SJSA1 (cell line): ENCODE measurements at regions not wholly inside any gene's neighbourhood (a gene's known extent, or its start where the extent isn't known, plus 50 kb on each side); places are given as distances from the start of the nearest gene placed in this dataset.
"Not testable (repeated sequence)": the region's sequence is repeated elsewhere in the genome, so short reads cannot be mapped to it uniquely, and the experiment has no call there.

ENCODE experiments used
- DNase-seq, 2 experiments: peaks; one replicate each; pipeline ENCODE4 v3.0.0-alpha.2; 2015 to 2020; ENCODE audit warnings: low spot score in 2 of 2, low read depth in 1 of 2
- H3K27ac ChIP-seq: fragments of 250-450 bp; sonication (Bioruptor Pico); 2 replicates; pipeline ENCODE4 v1.5.1; 2020; ENCODE audit warnings: mild to moderate bottlenecking, moderate library complexity
- H3K27me3 ChIP-seq: fragments of 250-450 bp; sonication (Bioruptor Pico); replicated peaks from 2 replicates; pipeline ENCODE4 v1.5.1; 2020; ENCODE audit warnings: mild to moderate bottlenecking, moderate library complexity
- H3K36me3 ChIP-seq: fragments of 250-450 bp; sonication (Bioruptor Pico); 2 replicates; pipeline ENCODE4 v1.5.1; 2020; ENCODE audit warnings: mild to moderate bottlenecking
- H3K4me1 ChIP-seq: fragments of 250-450 bp; sonication (Bioruptor Pico); replicated peaks from 2 replicates; pipeline ENCODE4 v1.6.1; 2021; ENCODE audit warnings: mild to moderate bottlenecking
- H3K4me3 ChIP-seq: fragments of 250-450 bp; sonication (Bioruptor Pico); 2 replicates; pipeline ENCODE4 v1.5.1; 2020; ENCODE audit warnings: mild to moderate bottlenecking
- H3K9me3 ChIP-seq: fragments of 250-450 bp; sonication (Bioruptor Pico); replicated peaks from 2 replicates; pipeline ENCODE4 v1.5.1; 2020; ENCODE audit warnings: mild to moderate bottlenecking

GRCh38 chr20:4434681-4435080 is 185.6 kb upstream of the ADRA1D start:
- H3K27ac ChIP-seq: no peak overlapping the region
- H3K4me3 ChIP-seq: no peak overlapping the region
- H3K36me3 ChIP-seq: no peaks in the 10 kb centered on the region
- DNase-seq: no peak
- no peaks in the 10 kb centered on the region for H3K9me3 ChIP-seq
- peaks cover 20% of the 10 kb centered on the region for H3K4me1 ChIP-seq
- H3K27me3 ChIP-seq: no peaks in the 10 kb centered on the region

- peaks cover 20% of the 10 kb centered on the region for H3K4me1 ChIP-seq
Observed at GRCh38 chr20:4431446-4431845, 182.4 kb upstream of the ADRA1D start.

GRCh38 chr20:4430826-4431225 is 181.7 kb upstream of the ADRA1D start:
- not testable (repeated sequence) for H3K9me3 ChIP-seq, H3K27ac ChIP-seq, H3K27me3 ChIP-seq, DNase-seq, H3K36me3 ChIP-seq, H3K4me3 ChIP-seq
- H3K4me1 ChIP-seq: peaks cover 15% of the 10 kb centered on the region

More at GRCh38 chr20:4431446-4431845, 182.4 kb upstream of the ADRA1D start:
- H3K9me3 ChIP-seq: no peaks in the 10 kb centered on the region
- no peaks in the 10 kb centered on the region for H3K27me3 ChIP-seq
- no peak overlapping the region for H3K4me3 ChIP-seq
- H3K36me3 ChIP-seq: no peaks in the 10 kb centered on the region
- DNase-seq: no peak
- H3K27ac ChIP-seq: no peak overlapping the region

DNA sequence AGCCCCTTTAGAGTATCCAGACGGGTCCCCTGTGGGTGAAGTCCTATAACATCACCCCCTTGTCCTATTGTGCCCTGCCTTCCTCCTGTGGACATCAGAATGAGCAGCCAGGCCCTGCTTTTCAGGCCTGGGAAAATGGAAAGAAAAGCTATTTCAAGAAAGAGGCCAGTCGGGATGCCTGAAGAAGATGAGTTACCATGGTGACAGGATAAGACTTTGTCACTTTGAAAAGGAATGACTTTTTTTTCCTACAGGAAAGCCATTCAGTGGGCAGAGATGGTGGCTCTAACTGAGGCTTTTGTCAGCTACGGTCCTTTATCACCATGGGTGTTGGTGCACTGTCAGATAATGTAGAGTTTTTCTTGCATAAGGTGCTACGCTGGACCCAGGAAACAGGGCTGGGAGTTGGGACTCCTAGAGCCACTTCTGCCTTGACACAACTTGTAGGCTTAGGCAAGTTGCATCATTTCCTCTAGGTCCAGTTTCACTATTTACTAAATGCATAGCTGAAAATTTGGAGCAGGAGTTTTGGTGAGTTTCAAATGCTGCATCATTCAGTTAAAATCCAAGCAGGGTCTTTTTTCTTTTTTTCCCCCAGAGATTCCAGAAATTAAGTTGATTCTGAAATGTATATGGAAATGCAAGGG is 179.0 kb upstream of the ADRA1D start:
- no peak for DNase-seq

DNA sequence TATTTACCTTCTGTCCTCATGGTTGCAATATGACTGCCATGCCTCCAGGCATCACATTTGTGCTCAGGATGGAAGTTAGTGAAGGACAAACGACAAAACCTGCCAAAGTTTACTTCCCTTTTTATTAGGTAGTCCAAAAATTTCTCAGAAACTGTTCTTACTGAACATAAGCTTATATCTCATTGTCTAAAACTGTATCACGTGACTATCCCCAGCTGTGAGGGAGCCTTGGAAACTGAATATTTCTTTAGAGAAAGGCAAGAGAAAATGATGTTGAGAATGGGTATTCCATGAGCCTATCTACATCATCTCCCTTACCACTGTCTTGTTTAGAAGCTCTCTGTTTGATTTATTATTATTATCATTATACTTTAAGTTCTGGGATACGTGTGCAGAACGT is 169.1 kb upstream of the ADRA1D start:
- H3K9me3 ChIP-seq: no peaks in the 10 kb centered on the region
- H3K36me3 ChIP-seq: no peaks in the 10 kb centered on the region
- H3K4me1 ChIP-seq: no peaks in the 10 kb centered on the region
- no peak overlapping the region for H3K4me3 ChIP-seq
- no peak overlapping the region for H3K27ac ChIP-seq
- H3K27me3 ChIP-seq: no peaks in the 10 kb centered on the region
- no peak for DNase-seq

More for the DNA sequence above, 179.0 kb upstream of the ADRA1D start:
- Histone ChIP-seq H3K4me1 (no peaks in the 10 kb centered on the region), H3K4me3 (no peak overlapping the region), H3K27ac (no peak overlapping the region), H3K36me3 (no peaks in the 10 kb centered on the region), H3K27me3 (no peaks in the 10 kb centered on the region), H3K9me3 (no peaks in the 10 kb centered on the region)

GRCh38 chr20:4415281-4415680 is 166.2 kb upstream of the ADRA1D start:
- H3K4me1 ChIP-seq: no peaks in the 10 kb centered on the region
- no peaks in the 10 kb centered on the region for H3K27me3 ChIP-seq
- no peaks in the 10 kb centered on the region for H3K36me3 ChIP-seq
- DNase-seq: no peak
- no peak overlapping the region for H3K4me3 ChIP-seq
- H3K9me3 ChIP-seq: no peaks in the 10 kb centered on the region
- H3K27ac ChIP-seq: no peak overlapping the region

GRCh38 chr20:4413314-4414049 is 164.4 kb upstream of the ADRA1D start:
- Histone ChIP-seq H3K9me3 (no peaks in the 10 kb centered on the region), H3K27me3 (no peaks in the 10 kb centered on the region), H3K27ac (no peak overlapping the region), H3K4me1 (no peaks in the 10 kb centered on the region), H3K4me3 (no peak overlapping the region), H3K36me3 (no peaks in the 10 kb centered on the region)
- no peak for DNase-seq

DNA sequence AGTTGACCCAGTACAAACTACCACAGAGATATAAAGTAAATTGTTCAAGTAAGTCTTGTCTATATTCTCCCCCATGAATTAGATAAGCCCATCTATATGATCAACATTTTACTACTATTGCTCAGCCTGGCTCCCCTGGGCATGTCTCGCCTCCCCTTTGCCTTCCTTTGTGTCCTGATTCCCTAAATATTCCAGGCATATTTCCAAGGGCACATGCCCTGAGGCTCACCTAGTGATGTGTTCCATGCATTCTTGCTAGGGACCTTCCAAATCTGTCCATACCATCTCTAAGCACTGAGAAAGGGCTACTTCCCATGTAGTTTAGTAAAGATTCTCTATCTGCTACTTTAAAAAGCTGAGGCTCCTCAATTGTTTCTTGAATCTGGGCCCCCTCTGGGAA is 163.1 kb upstream of the ADRA1D start:
- Histone ChIP-seq H3K9me3 (no peaks in the 10 kb centered on the region), H3K27me3 (no peaks in the 10 kb centered on the region), H3K4me1 (peaks cover under 1% of the 10 kb centered on the region; the same call in 1 of the 2 replicates), H3K4me3 (no peak overlapping the region), H3K27ac (no peak overlapping the region), H3K36me3 (no peaks in the 10 kb centered on the region)
- DNase-seq: no peak

DNA sequence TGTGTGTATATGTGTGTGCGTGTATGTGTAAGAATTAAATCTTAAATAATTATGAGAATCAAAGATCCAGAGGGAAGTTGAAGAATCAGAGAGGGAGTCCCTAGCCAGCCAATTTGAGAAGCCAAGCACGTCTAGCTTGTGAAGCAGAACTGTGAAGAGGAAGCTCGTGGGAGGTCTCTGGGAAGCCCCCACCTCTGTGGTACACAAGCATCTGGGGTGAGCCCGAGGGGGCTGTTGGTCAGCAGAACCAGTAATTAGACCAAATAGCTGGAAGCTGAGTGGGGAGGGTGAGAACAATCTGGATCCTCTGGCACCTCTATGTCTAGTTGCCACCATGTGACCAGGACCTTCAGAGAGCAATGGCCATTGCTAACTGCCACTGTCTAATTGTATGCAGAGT is 162.7 kb upstream of the ADRA1D start:
- no peaks in the 10 kb centered on the region for H3K9me3 ChIP-seq
- peaks cover 6% of the 10 kb centered on the region for H3K4me1 ChIP-seq

DNA sequence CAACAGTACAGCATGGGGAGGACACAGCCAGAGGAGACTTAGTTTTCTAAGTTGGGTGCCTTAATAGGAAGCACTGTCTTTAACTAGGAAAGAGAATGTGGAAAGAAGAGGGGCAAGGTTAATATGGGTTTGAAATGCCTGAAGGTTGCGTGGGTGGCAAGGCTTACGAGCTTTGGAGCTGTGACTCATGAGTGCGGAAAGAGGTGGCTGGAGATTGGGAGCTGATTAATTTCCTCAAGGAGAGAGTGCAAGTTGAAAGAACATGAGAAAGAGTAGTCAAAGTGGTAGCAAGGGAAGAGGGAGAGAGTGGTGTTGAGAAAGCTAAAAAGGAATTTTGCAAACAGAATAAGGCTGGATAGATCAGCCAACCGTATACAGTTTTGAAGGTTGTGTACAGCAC is 157.5 kb upstream of the ADRA1D start:
- Histone ChIP-seq H3K9me3 (no peaks in the 10 kb centered on the region), H3K4me1 (peaks cover 13% of the 10 kb centered on the region), H3K36me3 (no peaks in the 10 kb centered on the region), H3K27me3 (no peaks in the 10 kb centered on the region), H3K4me3 (no peak overlapping the region), H3K27ac (no peak overlapping the region)
- DNase-seq: peak in 1 of 2 experiments; percentile 27

More for the DNA sequence above, 162.7 kb upstream of the ADRA1D start:
- DNase-seq: no peak
- Histone ChIP-seq H3K27me3 (no peaks in the 10 kb centered on the region), H3K4me3 (no peak overlapping the region), H3K27ac (no peak overlapping the region), H3K36me3 (no peaks in the 10 kb centered on the region)

- H3K36me3 ChIP-seq: no peaks in the 10 kb centered on the region
- no peaks in the 10 kb centered on the region for H3K9me3 ChIP-seq
- no peak overlapping the region for H3K4me3 ChIP-seq
- H3K27ac ChIP-seq: no peak overlapping the region
- DNase-seq: no peak
- peaks cover 6% of the 10 kb centered on the region for H3K4me1 ChIP-seq
- peaks cover 9% of the 10 kb centered on the region; the same call in 1 of the 2 replicates for H3K27me3 ChIP-seq
Observed at GRCh38 chr20:4401601-4402000, 152.5 kb upstream of the ADRA1D start.

GRCh38 chr20:4384961-4385360 is 135.9 kb upstream of the ADRA1D start:
- H3K4me3 ChIP-seq: no peak overlapping the region
- H3K4me1 ChIP-seq: no peaks in the 10 kb centered on the region
- H3K27ac ChIP-seq: no peak overlapping the region
- peaks cover 37% of the 10 kb centered on the region for H3K27me3 ChIP-seq
- H3K36me3 ChIP-seq: no peaks in the 10 kb centered on the region
- no peaks in the 10 kb centered on the region for H3K9me3 ChIP-seq
- no peak for DNase-seq

DNA sequence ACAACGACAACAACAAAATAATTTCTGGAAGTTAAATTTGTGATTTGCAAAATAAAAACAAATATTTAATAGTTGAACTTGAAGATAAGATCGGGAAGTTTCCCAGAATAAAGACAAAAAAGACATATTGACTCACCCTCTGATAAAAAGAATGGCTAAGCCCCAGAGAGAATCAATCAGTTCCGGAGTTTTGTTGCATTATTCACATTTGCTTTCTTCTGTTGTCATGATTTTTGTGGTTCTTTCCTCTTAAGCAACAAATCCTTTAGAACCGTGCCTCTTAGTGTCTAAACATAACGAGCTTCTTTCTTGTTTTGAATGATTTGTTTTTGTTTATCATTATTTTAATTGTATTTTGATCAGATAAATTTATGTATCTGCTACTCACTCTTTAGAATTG is 134.9 kb upstream of the ADRA1D start:
- Histone ChIP-seq H3K36me3 (no peaks in the 10 kb centered on the region), H3K27ac (no peak overlapping the region), H3K9me3 (no peaks in the 10 kb centered on the region), H3K4me3 (no peak overlapping the region), H3K27me3 (peaks cover 32% of the 10 kb centered on the region), H3K4me1 (no peaks in the 10 kb centered on the region)
- DNase-seq: no peak

- no peaks in the 10 kb centered on the region for H3K4me1 ChIP-seq
- H3K27ac ChIP-seq: no peak overlapping the region
- H3K36me3 ChIP-seq: no peaks in the 10 kb centered on the region
- no peaks in the 10 kb centered on the region for H3K9me3 ChIP-seq
- H3K4me3 ChIP-seq: no peak overlapping the region
- DNase-seq: no peak
- peaks cover 7% of the 10 kb centered on the region for H3K27me3 ChIP-seq
Observed at GRCh38 chr20:4375881-4376280, 126.8 kb upstream of the ADRA1D start.
